ENCODE measurements at regions not wholly inside any gene's neighbourhood (a gene's known extent, or its start where the extent isn't known, plus 50 kb on each side); places are given as distances from the start of the nearest gene placed in this dataset.
"Not testable (repeated sequence)": the region's sequence is repeated elsewhere in the genome, so short reads cannot be mapped to it uniquely, and the experiment has no call there.

GRCh38 chr12:61137677-61138414 lies 1122.4 kb upstream of the USP15 start:
- DNase-seq: no peak

GRCh38 chr12:61138415-61138759 lies 1121.8 kb upstream of the USP15 start:
- no peak for DNase-seq

- no peak for DNase-seq
Observed at GRCh38 chr12:61161961-61162360, 1098.2 kb upstream of the USP15 start.

GRCh38 chr12:61188801-61189595 lies 1071.2 kb upstream of the USP15 start:
- no peak for DNase-seq

GRCh38 chr12:61213646-61214045 lies 1046.6 kb upstream of the USP15 start:
- DNase-seq: peak; percentile 85

GRCh38 chr12:61220337-61220736 lies 1039.9 kb upstream of the USP15 start:
- no peak for DNase-seq

- no peak for DNase-seq
Observed at GRCh38 chr12:61232040-61232439, 1028.2 kb upstream of the USP15 start.

- DNase-seq: no peak
Observed at GRCh38 chr12:61250303-61250702, 1009.9 kb upstream of the USP15 start.

- DNase-seq: no peak
Observed at GRCh38 chr12:61251076-61251475, 1009.1 kb upstream of the USP15 start.

GRCh38 chr12:61254225-61254624 lies 1006.0 kb upstream of the USP15 start:
- DNase-seq: no peak

- DNase-seq: not testable (repeated sequence)
Observed at GRCh38 chr12:61264294-61264693, 995.9 kb upstream of the USP15 start.

- DNase-seq: no peak
Observed at GRCh38 chr12:61267474-61267873, 992.7 kb upstream of the USP15 start.

GRCh38 chr12:61272441-61272840 lies 987.8 kb upstream of the USP15 start:
- DNase-seq: no peak

GRCh38 chr12:61282790-61283575 lies 977.2 kb upstream of the USP15 start:
- no peak for DNase-seq

GRCh38 chr12:61290473-61290872 lies 969.7 kb upstream of the USP15 start:
- no peak for DNase-seq

GRCh38 chr12:61291647-61292046 lies 968.6 kb upstream of the USP15 start:
- no peak for DNase-seq

GRCh38 chr12:61294011-61294410 lies 966.2 kb upstream of the USP15 start:
- not testable (repeated sequence) for DNase-seq

GRCh38 chr12:61301817-61302216 lies 958.4 kb upstream of the USP15 start:
- DNase-seq: no peak

GRCh38 chr12:61302282-61302681 lies 957.9 kb upstream of the USP15 start:
- no peak for DNase-seq

GRCh38 chr12:61308220-61308619 lies 952.0 kb upstream of the USP15 start:
- DNase-seq: no peak

- DNase-seq: no peak
Observed at GRCh38 chr12:61311413-61311812, 948.8 kb upstream of the USP15 start.

- DNase-seq: no peak
Observed at GRCh38 chr12:61348871-61349270, 911.3 kb upstream of the USP15 start.

GRCh38 chr12:61355105-61355504 lies 905.1 kb upstream of the USP15 start:
- DNase-seq: no peak

GRCh38 chr12:61356485-61356884 lies 903.7 kb upstream of the USP15 start:
- DNase-seq: no peak

All from NCI-H510A treated with DMSO at 0.1 percent for 48 hours (cell line).